ENCODE measurements at regions not wholly inside any gene's neighbourhood (a gene's known extent, or its start where the extent isn't known, plus 50 kb on each side); places are given as distances from the start of the nearest gene placed in this dataset.
A peak's percentile ranks its signal among the peaks of the same experiment; 100 is the strongest.

GRCh38 chr2:226657340-226658053 is 142.1 kb downstream of the IRS1 start (continued):
- TF ChIP-seq ZNF704 (CRISPR knock-in tag; IDR thresholded peaks at IDR 0.05; ENCODE audit: borderline replicate concordance) (no peak), ZNF891 (CRISPR knock-in tag; IDR thresholded peaks at IDR 0.05) (no peak), USF2 (IDR thresholded peaks at IDR 0.05; ENCODE audit: low read depth, low read length) (no peak), USF2 (CRISPR knock-in tag; IDR thresholded peaks at IDR 0.05; ENCODE audit: borderline replicate concordance) (no peak), MED1 (CRISPR knock-in tag; IDR thresholded peaks at IDR 0.05) (peak; percentile 92), ZNF709 (CRISPR knock-in tag; IDR thresholded peaks at IDR 0.05) (no peak), ZNF703 (CRISPR knock-in tag; IDR thresholded peaks at IDR 0.05; ENCODE audit: borderline replicate concordance) (no peak), ZNF329 (CRISPR knock-in tag; IDR thresholded peaks at IDR 0.05; ENCODE audit: low read depth) (no peak), NRL (CRISPR knock-in tag; IDR thresholded peaks at IDR 0.05; ENCODE audit: borderline replicate concordance) (no peak), NR2F2 (IDR thresholded peaks at IDR 0.05; ENCODE audit: borderline replicate concordance, low read depth) (no peak; the same call in 1 of the 2 replicates), ZC3H13 (CRISPR knock-in tag; IDR thresholded peaks at IDR 0.05) (no peak), ZNF280B (CRISPR knock-in tag; IDR thresholded peaks at IDR 0.05; ENCODE audit: borderline replicate concordance) (no peak), ZNF850 (CRISPR knock-in tag; conservative IDR thresholded peaks at IDR 0.05) (no peak), SALL2 (CRISPR knock-in tag; IDR thresholded peaks at IDR 0.05) (no peak), BCL6 (CRISPR knock-in tag; IDR thresholded peaks at IDR 0.05) (peak; percentile 91), ZNF260 (CRISPR knock-in tag; IDR thresholded peaks at IDR 0.05; ENCODE audit: borderline replicate concordance, low read depth) (no peak), ZNF296 (CRISPR knock-in tag; conservative IDR thresholded peaks at IDR 0.05) (no peak), ZNF317 (CRISPR knock-in tag; IDR thresholded peaks at IDR 0.05) (0 out of 2 replicates have a peak, but pooled peaks have one; percentile 60), CENPT (CRISPR knock-in tag; IDR thresholded peaks at IDR 0.05; ENCODE audit: low read depth) (no peak)
- TF ChIP-seq, protein P1, sequence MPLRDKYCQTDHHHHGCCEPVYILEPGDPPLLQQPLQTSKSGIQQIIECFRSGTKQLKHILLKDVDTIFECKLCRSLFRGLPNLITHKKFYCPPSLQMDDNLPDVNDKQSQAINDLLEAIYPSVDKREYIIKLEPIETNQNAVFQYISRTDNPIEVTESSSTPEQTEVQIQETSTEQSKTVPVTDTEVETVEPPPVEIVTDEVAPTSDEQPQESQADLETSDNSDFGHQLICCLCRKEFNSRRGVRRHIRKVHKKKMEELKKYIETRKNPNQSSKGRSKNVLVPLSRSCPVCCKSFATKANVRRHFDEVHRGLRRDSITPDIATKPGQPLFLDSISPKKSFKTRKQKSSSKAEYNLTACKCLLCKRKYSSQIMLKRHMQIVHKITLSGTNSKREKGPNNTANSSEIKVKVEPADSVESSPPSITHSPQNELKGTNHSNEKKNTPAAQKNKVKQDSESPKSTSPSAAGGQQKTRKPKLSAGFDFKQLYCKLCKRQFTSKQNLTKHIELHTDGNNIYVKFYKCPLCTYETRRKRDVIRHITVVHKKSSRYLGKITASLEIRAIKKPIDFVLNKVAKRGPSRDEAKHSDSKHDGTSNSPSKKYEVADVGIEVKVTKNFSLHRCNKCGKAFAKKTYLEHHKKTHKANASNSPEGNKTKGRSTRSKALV (CRISPR knock-in tag; IDR thresholded peaks at IDR 0.05) = no peak
- TF ChIP-seq, protein P2, sequence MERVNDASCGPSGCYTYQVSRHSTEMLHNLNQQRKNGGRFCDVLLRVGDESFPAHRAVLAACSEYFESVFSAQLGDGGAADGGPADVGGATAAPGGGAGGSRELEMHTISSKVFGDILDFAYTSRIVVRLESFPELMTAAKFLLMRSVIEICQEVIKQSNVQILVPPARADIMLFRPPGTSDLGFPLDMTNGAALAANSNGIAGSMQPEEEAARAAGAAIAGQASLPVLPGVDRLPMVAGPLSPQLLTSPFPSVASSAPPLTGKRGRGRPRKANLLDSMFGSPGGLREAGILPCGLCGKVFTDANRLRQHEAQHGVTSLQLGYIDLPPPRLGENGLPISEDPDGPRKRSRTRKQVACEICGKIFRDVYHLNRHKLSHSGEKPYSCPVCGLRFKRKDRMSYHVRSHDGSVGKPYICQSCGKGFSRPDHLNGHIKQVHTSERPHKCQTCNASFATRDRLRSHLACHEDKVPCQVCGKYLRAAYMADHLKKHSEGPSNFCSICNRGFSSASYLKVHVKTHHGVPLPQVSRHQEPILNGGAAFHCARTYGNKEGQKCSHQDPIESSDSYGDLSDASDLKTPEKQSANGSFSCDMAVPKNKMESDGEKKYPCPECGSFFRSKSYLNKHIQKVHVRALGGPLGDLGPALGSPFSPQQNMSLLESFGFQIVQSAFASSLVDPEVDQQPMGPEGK (CRISPR knock-in tag; IDR thresholded peaks at IDR 0.05) = peak; percentile 80
